IPS-15b (cell line): ENCODE measurements at regions not wholly inside any gene's neighbourhood (a gene's known extent, or its start where the extent isn't known, plus 50 kb on each side); places are given as distances from the start of the nearest gene placed in this dataset.

ENCODE experiments used
- H3K27me3 ChIP-seq: one replicate; pipeline ENCODE4 v1.6.1; 2013; ENCODE audit warnings: low read length; ENCODE audit not compliant: control insufficient read depth, insufficient read depth
- H3K36me3 ChIP-seq: one replicate; pipeline ENCODE4 v1.6.1; 2013; ENCODE audit warnings: low read length; ENCODE audit not compliant: control insufficient read depth, insufficient read depth
- H3K4me1 ChIP-seq: one replicate; pipeline ENCODE4 v1.6.1; 2013; ENCODE audit warnings: mild to moderate bottlenecking, low read length; ENCODE audit not compliant: control insufficient read depth, insufficient read depth
- H3K4me3 ChIP-seq: one replicate; pipeline ENCODE4 v1.5.1; 2013; ENCODE audit warnings: low read depth, low read length
- H3K9ac ChIP-seq: one replicate; pipeline ENCODE4 v1.6.1; 2013; ENCODE audit warnings: low read depth, mild to moderate bottlenecking, low read length
- H3K9me3 ChIP-seq: one replicate; pipeline ENCODE4 v1.6.1; 2013; ENCODE audit warnings: mild to moderate bottlenecking, low read length; ENCODE audit not compliant: control insufficient read depth, insufficient read depth

GRCh38 chr7:69162931-69163670 is 435.2 kb upstream of the AUTS2 start:
- no peak overlapping the region for H3K9ac ChIP-seq

GRCh38 chr7:69166979-69167516 is 431.2 kb upstream of the AUTS2 start:
- Histone ChIP-seq H3K27me3 (no peaks in the 10 kb centered on the region), H3K36me3 (no peaks in the 10 kb centered on the region), H3K9ac (no peak overlapping the region), H3K4me3 (no peak overlapping the region), H3K9me3 (no peaks in the 10 kb centered on the region), H3K4me1 (no peaks in the 10 kb centered on the region)

More at GRCh38 chr7:69162931-69163670, 435.2 kb upstream of the AUTS2 start:
- Histone ChIP-seq H3K9me3 (no peaks in the 10 kb centered on the region), H3K36me3 (no peaks in the 10 kb centered on the region), H3K4me3 (no peak overlapping the region), H3K27me3 (no peaks in the 10 kb centered on the region), H3K4me1 (no peaks in the 10 kb centered on the region)

GRCh38 chr7:69169386-69169785 is 428.9 kb upstream of the AUTS2 start:
- Histone ChIP-seq H3K9ac (no peak overlapping the region), H3K27me3 (no peaks in the 10 kb centered on the region), H3K9me3 (no peaks in the 10 kb centered on the region), H3K36me3 (no peaks in the 10 kb centered on the region), H3K4me1 (peaks cover 2% of the 10 kb centered on the region), H3K4me3 (no peak overlapping the region)

- H3K36me3 ChIP-seq: no peaks in the 10 kb centered on the region
- no peak overlapping the region for H3K4me3 ChIP-seq
- H3K9ac ChIP-seq: no peak overlapping the region
- H3K27me3 ChIP-seq: no peaks in the 10 kb centered on the region
- peaks cover 2% of the 10 kb centered on the region for H3K4me1 ChIP-seq
- no peaks in the 10 kb centered on the region for H3K9me3 ChIP-seq
Measured at GRCh38 chr7:69172357-69173077, 425.8 kb upstream of the AUTS2 start.

- no peaks in the 10 kb centered on the region for H3K9me3 ChIP-seq
- no peaks in the 10 kb centered on the region for H3K36me3 ChIP-seq
- H3K4me3 ChIP-seq: no peak overlapping the region
- peaks cover 2% of the 10 kb centered on the region for H3K4me1 ChIP-seq
- H3K27me3 ChIP-seq: no peaks in the 10 kb centered on the region
- no peak overlapping the region for H3K9ac ChIP-seq
Measured at GRCh38 chr7:69173341-69173740, 424.9 kb upstream of the AUTS2 start.

- Histone ChIP-seq H3K9ac (no peak overlapping the region), H3K9me3 (no peaks in the 10 kb centered on the region), H3K27me3 (no peaks in the 10 kb centered on the region), H3K4me1 (peaks cover 2% of the 10 kb centered on the region), H3K4me3 (no peak overlapping the region), H3K36me3 (no peaks in the 10 kb centered on the region)
Measured at GRCh38 chr7:69173846-69174245, 424.4 kb upstream of the AUTS2 start.

GRCh38 chr7:69176841-69177240 is 421.4 kb upstream of the AUTS2 start:
- Histone ChIP-seq H3K4me1 (peaks cover 2% of the 10 kb centered on the region), H3K27me3 (no peaks in the 10 kb centered on the region), H3K9ac (no peak overlapping the region), H3K4me3 (no peak overlapping the region), H3K36me3 (no peaks in the 10 kb centered on the region), H3K9me3 (no peaks in the 10 kb centered on the region)

GRCh38 chr7:69177461-69177861 is 420.8 kb upstream of the AUTS2 start:
- H3K4me1 ChIP-seq: peaks cover 2% of the 10 kb centered on the region
- H3K4me3 ChIP-seq: no peak overlapping the region
- H3K9ac ChIP-seq: no peak overlapping the region
- H3K9me3 ChIP-seq: no peaks in the 10 kb centered on the region
- H3K27me3 ChIP-seq: no peaks in the 10 kb centered on the region
- no peaks in the 10 kb centered on the region for H3K36me3 ChIP-seq

- Histone ChIP-seq H3K36me3 (no peaks in the 10 kb centered on the region), H3K4me1 (peaks cover under 1% of the 10 kb centered on the region), H3K27me3 (no peaks in the 10 kb centered on the region), H3K9me3 (no peaks in the 10 kb centered on the region), H3K4me3 (no peak overlapping the region), H3K9ac (no peak overlapping the region)
Measured at GRCh38 chr7:69177941-69178494, 420.3 kb upstream of the AUTS2 start.

- Histone ChIP-seq H3K27me3 (no peaks in the 10 kb centered on the region), H3K4me3 (no peak overlapping the region), H3K9me3 (no peaks in the 10 kb centered on the region), H3K9ac (no peak overlapping the region), H3K36me3 (no peaks in the 10 kb centered on the region), H3K4me1 (no peaks in the 10 kb centered on the region)
Measured at GRCh38 chr7:69180662-69181061, 417.6 kb upstream of the AUTS2 start.

- H3K27me3 ChIP-seq: no peaks in the 10 kb centered on the region
- H3K4me3 ChIP-seq: no peak overlapping the region
- H3K36me3 ChIP-seq: no peaks in the 10 kb centered on the region
- H3K9me3 ChIP-seq: no peaks in the 10 kb centered on the region
- no peaks in the 10 kb centered on the region for H3K4me1 ChIP-seq
- no peak overlapping the region for H3K9ac ChIP-seq
Measured at GRCh38 chr7:69182596-69183467, 415.4 kb upstream of the AUTS2 start.
